Adrenal gland (tissue), 9 donors: ENCODE measurements at regions not wholly inside any gene's neighbourhood (a gene's known extent, or its start where the extent isn't known, plus 50 kb on each side); places are given as distances from the start of the nearest gene placed in this dataset.

Source experiments
- DNase-seq, 7 donors: peaks; one replicate each; pipeline ENCODE4 v3.0.0-alpha.2; 2019 to 2020
- H3K27ac ChIP-seq, 5 donors: fragments of 200-600 bp; sonication (generic) in 4 of 5; 1 replicate in 3 of 5; 2 replicates in 2 of 5; pipeline versions ENCODE4 v1.5.1 to v1.8.0; 2016 to 2020; ENCODE audit warnings: mild to moderate bottlenecking in 1 of 5
- H3K27me3 ChIP-seq: fragments of 200-600 bp; 2 replicates; pipeline ENCODE4 v1.8.0; 2021
- H3K36me3 ChIP-seq, 2 donors: fragments of 200-600 bp; replicated peaks in 1 of 2; 1 replicate in 1 of 2; 2 replicates in 1 of 2; pipeline versions ENCODE4 v1.5.1 to v1.8.0; 2018 to 2022
- H3K4me1 ChIP-seq, 2 donors: fragments of 200-600 bp; replicated peaks in 1 of 2; 1 replicate in 1 of 2; 2 replicates in 1 of 2; pipeline versions ENCODE4 v1.5.1 to v1.8.0; 2018 to 2021
- H3K4me3 ChIP-seq, 4 donors: fragments of 200-600 bp; sonication (generic) in 3 of 4; one replicate each; pipeline ENCODE4 v1.5.1; 2016 to 2018
- H3K9me3 ChIP-seq, 3 donors: fragments of 200-600 bp; sonication (generic) in 1 of 3; replicated peaks in 1 of 3; 1 replicate in 2 of 3; 2 replicates in 1 of 3; pipeline versions ENCODE4 v1.5.1 to v1.8.0; 2016 to 2021
- POLR2A ChIP-seq, 2 donors: fragments of 450-650 bp; IDR thresholded peaks; one replicate each; pipeline ENCODE4 v1.6.1; 2017; ENCODE audit warnings: antibody characterized with exemption in 2 of 2, mild to moderate bottlenecking in 2 of 2, moderate library complexity in 1 of 2
- WGBS, 4 donors: extraction: QIAGEN DNeasy Blood & Tissue Kit in 2 of 4; methylation state at CpG; one replicate each; pipeline versions ENCODE4 v1.1.5 to v1.1.7; 2013 to 2017; 5-methylcytosine and 5-hydroxymethylcytosine counted together
- intact Hi-C, 2 donors: fragments of 100-400 bp; cut with DNase I; formaldehyde crosslinking; loops; one replicate each; pipeline versions ENCODE4 v1.14.1 to v1.15.0; 2022 to 2023
- TF ChIP-seq, protein P1 (sequence below), 6 experiments: fragments of 450-650 bp in 4 of 6; fragments of 200-600 bp in 2 of 6; sonication (generic) in 1 of 6; IDR thresholded peaks; 1 replicate in 5 of 6; 2 replicates in 1 of 6; pipeline versions ENCODE4 v1.5.1 to v1.8.0; 2016 to 2021; ENCODE audit warnings: antibody characterized with exemption in 6 of 6, mild to moderate bottlenecking in 2 of 6, moderate library complexity in 1 of 6
- donor health status: healthy with polysubstance abuse.
- donor health status: Bipolar disorder and iron deficiency.
- donor health status: DM: yes; HTN: yes; CAD: no.
- donor health status: DM: no; HTN: no; CAD: no.
- donor health status: DM: no; HTN: no; CAD: no.

DNA sequence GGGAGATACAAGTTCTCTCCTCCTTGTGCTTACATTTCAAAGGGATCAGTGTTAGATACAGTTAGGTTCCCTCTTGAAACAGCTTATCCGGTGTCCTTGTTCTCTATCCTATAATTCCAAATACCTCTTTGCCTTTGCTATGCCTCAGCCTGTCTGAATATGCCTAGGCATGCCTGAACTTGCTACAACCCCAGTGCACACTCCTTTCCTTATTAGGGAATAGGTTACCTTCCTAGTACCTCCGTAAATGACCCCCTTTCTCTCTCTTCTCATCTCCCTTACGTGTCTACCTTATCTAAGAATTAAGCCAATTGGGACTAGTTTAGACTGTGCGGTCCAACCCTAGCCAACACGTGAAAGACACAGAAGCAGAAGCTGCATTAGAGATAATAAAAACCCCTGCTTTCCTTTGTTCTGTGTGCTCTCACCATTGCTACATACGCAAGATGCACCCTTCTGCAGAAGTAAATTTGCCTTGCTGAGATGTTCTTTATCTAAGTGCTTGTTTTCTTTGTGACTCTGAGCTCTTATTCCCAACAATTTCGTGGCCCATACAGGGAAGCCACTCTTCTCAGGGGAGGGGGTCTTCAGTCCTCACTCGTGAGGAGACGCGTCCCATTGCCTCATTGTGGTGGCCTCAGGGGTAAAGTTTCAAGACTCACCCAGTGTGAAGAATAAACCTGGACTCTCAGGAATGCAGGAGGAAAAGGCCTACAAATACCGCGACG is 802.1 kb downstream of the PLA2G4A start:
- 84 to 90% (median 85%) methylated on average over 13 of the region's 13 CpGs for WGBS, 4 donors
- no peaks in the 10 kb centered on the region for H3K9me3 ChIP-seq
- no peak for DNase-seq
- H3K27ac ChIP-seq = no peak overlapping the region
- intact Hi-C loops = no loop called here
- no peaks in the 10 kb centered on the region for H3K4me1 ChIP-seq
- no peak overlapping the region for H3K4me3 ChIP-seq
- no peak for TF ChIP-seq POLR2A (IDR thresholded peaks at IDR 0.05)
- TF ChIP-seq, protein P1, sequence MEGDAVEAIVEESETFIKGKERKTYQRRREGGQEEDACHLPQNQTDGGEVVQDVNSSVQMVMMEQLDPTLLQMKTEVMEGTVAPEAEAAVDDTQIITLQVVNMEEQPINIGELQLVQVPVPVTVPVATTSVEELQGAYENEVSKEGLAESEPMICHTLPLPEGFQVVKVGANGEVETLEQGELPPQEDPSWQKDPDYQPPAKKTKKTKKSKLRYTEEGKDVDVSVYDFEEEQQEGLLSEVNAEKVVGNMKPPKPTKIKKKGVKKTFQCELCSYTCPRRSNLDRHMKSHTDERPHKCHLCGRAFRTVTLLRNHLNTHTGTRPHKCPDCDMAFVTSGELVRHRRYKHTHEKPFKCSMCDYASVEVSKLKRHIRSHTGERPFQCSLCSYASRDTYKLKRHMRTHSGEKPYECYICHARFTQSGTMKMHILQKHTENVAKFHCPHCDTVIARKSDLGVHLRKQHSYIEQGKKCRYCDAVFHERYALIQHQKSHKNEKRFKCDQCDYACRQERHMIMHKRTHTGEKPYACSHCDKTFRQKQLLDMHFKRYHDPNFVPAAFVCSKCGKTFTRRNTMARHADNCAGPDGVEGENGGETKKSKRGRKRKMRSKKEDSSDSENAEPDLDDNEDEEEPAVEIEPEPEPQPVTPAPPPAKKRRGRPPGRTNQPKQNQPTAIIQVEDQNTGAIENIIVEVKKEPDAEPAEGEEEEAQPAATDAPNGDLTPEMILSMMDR (IDR thresholded peaks at IDR 0.05) = no peak
- H3K27me3 ChIP-seq = no peaks in the 10 kb centered on the region
- H3K36me3 ChIP-seq = no peaks in the 10 kb centered on the region

- intact Hi-C loops = no loop called here
- no peak for DNase-seq
- Histone ChIP-seq H3K4me3 (no peak overlapping the region), H3K9me3 (no peaks in the 10 kb centered on the region), H3K36me3 (no peaks in the 10 kb centered on the region), H3K27ac (no peak overlapping the region), H3K27me3 (no peaks in the 10 kb centered on the region), H3K4me1 (no peaks in the 10 kb centered on the region)
- TF ChIP-seq, protein P1 (IDR thresholded peaks at IDR 0.05) = no peak
- no peak for TF ChIP-seq POLR2A (IDR thresholded peaks at IDR 0.05)
- WGBS, 4 donors = 78 to 86% (median 83%) methylated on average over 5 of the region's 5 CpGs
These were observed 802.6 kb downstream of the PLA2G4A start for GRCh38 chr1:187631381-187631675.

GRCh38 chr1:187631984-187632383 is 803.2 kb downstream of the PLA2G4A start:
- H3K9me3 ChIP-seq = no peaks in the 10 kb centered on the region
- no peaks in the 10 kb centered on the region for H3K27me3 ChIP-seq
- 63 to 83% (median 79%) methylated on average over 5 of the region's 5 CpGs for WGBS, 4 donors
- no peak for TF ChIP-seq POLR2A (IDR thresholded peaks at IDR 0.05)
- TF ChIP-seq, protein P1 (IDR thresholded peaks at IDR 0.05) = no peak
- no peaks in the 10 kb centered on the region for H3K4me1 ChIP-seq
- intact Hi-C loops = no loop called here
- H3K36me3 ChIP-seq = no peaks in the 10 kb centered on the region
- H3K4me3 ChIP-seq = no peak overlapping the region
- DNase-seq = no peak
- H3K27ac ChIP-seq = no peak overlapping the region

GRCh38 chr1:187634940-187635339 is 806.2 kb downstream of the PLA2G4A start:
- intact Hi-C loops = no loop called here

More at GRCh38 chr1:187634940-187635339, 806.2 kb downstream of the PLA2G4A start:
- Histone ChIP-seq H3K27me3 (no peaks in the 10 kb centered on the region), H3K36me3 (no peaks in the 10 kb centered on the region), H3K4me3 (no peak overlapping the region), H3K9me3 (no peaks in the 10 kb centered on the region), H3K27ac (no peak overlapping the region), H3K4me1 (no peaks in the 10 kb centered on the region)
- WGBS, 4 donors = 35 to 52% (median 52%) methylated on average over 1 of the region's 1 CpG
- DNase-seq = no peak
- no peak for TF ChIP-seq POLR2A (IDR thresholded peaks at IDR 0.05)
- TF ChIP-seq, protein P1 (IDR thresholded peaks at IDR 0.05) = no peak
